Effector memory CD4-positive, alpha-beta T cell (primary cell): ENCODE measurements at regions not wholly inside any gene's neighbourhood (a gene's known extent, or its start where the extent isn't known, plus 50 kb on each side); places are given as distances from the start of the nearest gene placed in this dataset.

Experiments
- DNase-seq, 3 donors: peaks; one replicate each; pipeline ENCODE4 v3.0.0-alpha.2; 2020
- H3K27ac ChIP-seq: 2 replicates; pipeline ENCODE4 v1.7.0; 2013; ENCODE audit warnings: mild to moderate bottlenecking, low read length, moderate library complexity; ENCODE audit not compliant: insufficient read depth, poor library complexity, severe bottlenecking
- H3K27me3 ChIP-seq: replicated peaks from 2 replicates; pipeline ENCODE4 v1.7.0; 2013; ENCODE audit warnings: mild to moderate bottlenecking, low read length; ENCODE audit not compliant: insufficient read depth, control insufficient read depth, poor library complexity, severe bottlenecking
- H3K36me3 ChIP-seq: 2 replicates; pipeline ENCODE4 v1.7.0; 2013; ENCODE audit warnings: mild to moderate bottlenecking, low read length, moderate library complexity; ENCODE audit not compliant: control insufficient read depth, insufficient read depth
- H3K4me1 ChIP-seq: 2 replicates; pipeline ENCODE4 v1.7.0; 2013; ENCODE audit warnings: low read length, mild to moderate bottlenecking; ENCODE audit not compliant: control insufficient read depth, insufficient read depth, poor library complexity, severe bottlenecking
- H3K4me3 ChIP-seq: 2 replicates; pipeline ENCODE4 v1.7.0; 2013; ENCODE audit warnings: low read length, low read depth, mild to moderate bottlenecking; ENCODE audit not compliant: insufficient read depth, poor library complexity, severe bottlenecking
- H3K9me3 ChIP-seq: 2 replicates; pipeline ENCODE4 v1.7.0; 2013; ENCODE audit warnings: mild to moderate bottlenecking, low read length, moderate library complexity; ENCODE audit not compliant: control insufficient read depth

GRCh38 chr21:16583556-16583955, 853.8 kb downstream of the USP25 start:
- Histone ChIP-seq H3K36me3 (no peaks in the 10 kb centered on the region), H3K9me3 (no peaks in the 10 kb centered on the region), H3K27me3 (no peaks in the 10 kb centered on the region), H3K4me3 (no peak overlapping the region), H3K27ac (no peak overlapping the region), H3K4me1 (no peaks in the 10 kb centered on the region)
- DNase-seq: no peak

DNA sequence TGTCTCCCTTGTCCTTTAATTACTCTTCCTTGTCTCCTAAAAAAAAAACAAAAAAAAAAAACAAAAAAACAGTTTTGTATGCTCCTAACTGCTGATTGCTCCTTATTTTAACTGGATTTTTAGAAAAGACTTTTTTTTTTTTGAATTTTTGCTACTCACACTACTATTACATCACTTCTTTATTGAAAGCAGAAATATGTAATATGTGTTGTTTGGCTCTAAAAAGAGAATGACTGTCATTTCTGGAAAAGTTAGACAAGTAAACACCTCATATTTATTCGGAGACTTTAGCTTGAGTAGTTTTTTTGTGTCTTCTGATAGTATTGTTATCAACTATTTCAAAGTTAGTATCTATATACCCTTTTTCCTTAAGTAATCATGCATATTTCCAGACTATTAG, 855.0 kb downstream of the USP25 start:
- Histone ChIP-seq H3K4me1 (no peaks in the 10 kb centered on the region), H3K27ac (no peak overlapping the region), H3K27me3 (no peaks in the 10 kb centered on the region), H3K36me3 (no peaks in the 10 kb centered on the region), H3K4me3 (no peak overlapping the region), H3K9me3 (no peaks in the 10 kb centered on the region)
- no peak for DNase-seq

DNA sequence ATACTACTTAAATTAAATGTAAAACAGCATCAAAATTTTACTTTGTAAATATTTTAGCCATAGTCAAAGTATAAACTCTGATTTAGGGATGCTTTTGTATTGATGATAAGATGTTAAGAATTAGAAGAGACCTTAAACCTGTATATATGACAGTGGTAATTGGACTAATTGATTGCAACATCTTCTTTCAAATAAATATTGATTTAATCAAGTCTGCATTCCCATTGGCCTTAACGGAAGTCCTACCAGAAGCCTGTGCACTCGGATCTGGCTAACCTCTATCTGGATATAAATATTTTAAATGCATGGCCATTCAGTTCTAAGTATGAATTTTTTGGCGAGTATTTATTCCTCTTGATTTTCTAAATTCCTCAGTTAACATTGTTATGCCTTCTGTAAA, 856.1 kb downstream of the USP25 start:
- H3K9me3 ChIP-seq: no peaks in the 10 kb centered on the region
- no peak overlapping the region for H3K27ac ChIP-seq
- H3K27me3 ChIP-seq: no peaks in the 10 kb centered on the region
- no peaks in the 10 kb centered on the region for H3K36me3 ChIP-seq
- DNase-seq: no peak
- no peaks in the 10 kb centered on the region for H3K4me1 ChIP-seq
- no peak overlapping the region for H3K4me3 ChIP-seq

- H3K27ac ChIP-seq: no peak overlapping the region
- no peaks in the 10 kb centered on the region for H3K27me3 ChIP-seq
- H3K4me1 ChIP-seq: no peaks in the 10 kb centered on the region
- no peaks in the 10 kb centered on the region for H3K36me3 ChIP-seq
- DNase-seq: no peak
- no peaks in the 10 kb centered on the region for H3K9me3 ChIP-seq
- H3K4me3 ChIP-seq: no peak overlapping the region
Observed at GRCh38 chr21:16587141-16587581, 857.4 kb downstream of the USP25 start.

GRCh38 chr21:16587681-16588375, 858.0 kb downstream of the USP25 start:
- DNase-seq: no peak
- Histone ChIP-seq H3K27me3 (no peaks in the 10 kb centered on the region), H3K9me3 (no peaks in the 10 kb centered on the region), H3K27ac (no peak overlapping the region), H3K36me3 (no peaks in the 10 kb centered on the region), H3K4me3 (no peak overlapping the region), H3K4me1 (no peaks in the 10 kb centered on the region)

- no peak for DNase-seq
- Histone ChIP-seq H3K9me3 (no peaks in the 10 kb centered on the region), H3K4me1 (no peaks in the 10 kb centered on the region), H3K27me3 (no peaks in the 10 kb centered on the region), H3K36me3 (no peaks in the 10 kb centered on the region), H3K27ac (no peak overlapping the region), H3K4me3 (no peak overlapping the region)
Observed at GRCh38 chr21:16588433-16588860, 858.7 kb downstream of the USP25 start.

DNA sequence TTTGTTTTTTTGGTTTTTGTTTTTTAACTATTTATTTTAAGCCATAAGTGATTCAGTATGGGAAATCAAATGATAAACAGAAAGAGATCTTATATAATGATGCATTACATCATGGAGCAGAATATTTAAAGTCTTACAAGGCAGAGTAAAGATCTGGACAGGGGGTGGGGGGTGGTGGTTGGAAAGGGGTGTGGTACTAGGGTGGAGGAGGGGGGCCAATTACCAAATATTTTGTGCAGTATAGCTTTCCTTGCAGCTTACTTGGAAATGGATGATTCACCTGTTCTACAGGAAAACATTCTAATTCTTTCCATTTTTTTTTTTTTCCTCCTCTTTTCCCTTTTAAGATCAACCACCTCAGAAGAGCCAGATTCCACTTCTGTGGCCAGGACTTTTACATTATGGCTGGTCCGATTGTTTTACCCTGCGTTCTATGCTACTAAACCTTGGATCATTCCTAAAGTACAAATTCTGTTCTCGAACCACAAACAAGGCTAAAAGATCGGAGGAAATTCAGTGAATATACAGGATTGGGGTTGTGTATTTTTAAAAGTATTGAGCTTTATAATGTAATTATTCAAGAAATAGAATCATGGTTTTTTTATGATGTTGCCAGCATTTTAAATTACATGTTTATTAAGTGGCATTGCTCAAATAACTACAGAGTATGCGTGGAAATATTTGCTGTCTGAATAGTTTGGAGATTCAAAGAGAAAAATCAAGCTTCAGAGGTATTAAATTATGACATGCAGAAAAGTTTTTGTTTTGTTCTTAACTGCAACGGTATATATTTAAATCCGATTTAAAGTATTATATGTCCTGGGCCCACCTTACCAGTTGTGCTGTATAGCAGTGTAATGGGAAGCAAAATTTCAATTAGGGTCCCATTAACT, 859.5 kb downstream of the USP25 start:
- Histone ChIP-seq H3K4me3 (no peak overlapping the region), H3K36me3 (no peaks in the 10 kb centered on the region), H3K27me3 (no peaks in the 10 kb centered on the region), H3K9me3 (no peaks in the 10 kb centered on the region), H3K4me1 (no peaks in the 10 kb centered on the region), H3K27ac (no peak overlapping the region)
- DNase-seq: no peak

- Histone ChIP-seq H3K4me1 (no peaks in the 10 kb centered on the region), H3K27me3 (no peaks in the 10 kb centered on the region), H3K4me3 (no peak overlapping the region), H3K36me3 (no peaks in the 10 kb centered on the region), H3K9me3 (no peaks in the 10 kb centered on the region), H3K27ac (no peak overlapping the region)
- DNase-seq: no peak
Observed at GRCh38 chr21:16590186-16590585, 860.4 kb downstream of the USP25 start.

GRCh38 chr21:16590641-16591292, 861.0 kb downstream of the USP25 start:
- H3K9me3 ChIP-seq: no peaks in the 10 kb centered on the region
- H3K4me1 ChIP-seq: no peaks in the 10 kb centered on the region
- H3K27me3 ChIP-seq: no peaks in the 10 kb centered on the region
- H3K36me3 ChIP-seq: no peaks in the 10 kb centered on the region
- H3K4me3 ChIP-seq: no peak overlapping the region
- no peak overlapping the region for H3K27ac ChIP-seq
- DNase-seq: no peak

- Histone ChIP-seq H3K27me3 (no peaks in the 10 kb centered on the region), H3K4me1 (no peaks in the 10 kb centered on the region), H3K4me3 (no peak overlapping the region), H3K36me3 (no peaks in the 10 kb centered on the region), H3K27ac (no peak overlapping the region), H3K9me3 (no peaks in the 10 kb centered on the region)
- no peak for DNase-seq
Observed at GRCh38 chr21:16592381-16592780, 862.6 kb downstream of the USP25 start.
